RWPE1 (cell line): ENCODE measurements at regions not wholly inside any gene's neighbourhood (a gene's known extent, or its start where the extent isn't known, plus 50 kb on each side); places are given as distances from the start of the nearest gene placed in this dataset.

Experiments used
- CTCF ChIA-PET: fragments of 350-600 bp; sonication (Branson Sonifier 250); formaldehyde crosslinking; extraction: SDS; loops from one replicate; lab custom pipeline; 2021; lab: Yijun Ruan, JAX
- POLR2A ChIA-PET: fragments of 400-600 bp; formaldehyde crosslinking; extraction: SDS; loops from one replicate; lab custom pipeline; 2020; ENCODE audit warnings: antibody characterized with exemption; ENCODE audit not compliant: low non-redundant PET; lab: Yijun Ruan, JAX
- DNase-seq: peaks from one replicate; pipeline ENCODE4 v3.0.0; 2012; ENCODE audit warnings: low spot score
- H3K27ac ChIP-seq: fragments of 450-650 bp; 2 replicates; pipeline ENCODE4 v1.5.1; 2017
- TF ChIP-seq, protein P1 (sequence below): fragments of 450-650 bp; conservative IDR thresholded peaks from 2 replicates; pipeline ENCODE4 v1.5.1; 2017; ENCODE audit warnings: low read depth, mild to moderate bottlenecking

DNA sequence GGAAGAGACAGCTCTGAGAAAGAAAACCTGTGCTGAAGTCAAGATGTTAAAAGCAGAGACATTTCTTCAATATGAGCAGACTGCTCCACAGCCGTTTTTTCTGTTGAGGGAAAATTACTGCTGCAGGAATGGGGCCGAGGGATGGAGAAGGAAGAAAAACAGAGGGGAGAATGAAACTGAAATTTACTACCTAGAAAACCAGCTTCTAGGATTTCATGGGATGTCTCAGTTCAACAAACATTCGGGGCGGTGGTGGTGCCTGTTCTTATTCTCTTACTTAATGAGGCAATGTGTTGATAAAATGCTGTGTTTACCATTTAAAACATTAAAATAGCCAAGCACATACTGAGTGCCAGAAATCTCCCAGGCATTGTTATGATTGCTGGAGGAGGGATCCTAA, 557.1 kb upstream of the MEX3C start:
- no peak overlapping the region for H3K27ac ChIP-seq
- TF ChIP-seq, protein P1, sequence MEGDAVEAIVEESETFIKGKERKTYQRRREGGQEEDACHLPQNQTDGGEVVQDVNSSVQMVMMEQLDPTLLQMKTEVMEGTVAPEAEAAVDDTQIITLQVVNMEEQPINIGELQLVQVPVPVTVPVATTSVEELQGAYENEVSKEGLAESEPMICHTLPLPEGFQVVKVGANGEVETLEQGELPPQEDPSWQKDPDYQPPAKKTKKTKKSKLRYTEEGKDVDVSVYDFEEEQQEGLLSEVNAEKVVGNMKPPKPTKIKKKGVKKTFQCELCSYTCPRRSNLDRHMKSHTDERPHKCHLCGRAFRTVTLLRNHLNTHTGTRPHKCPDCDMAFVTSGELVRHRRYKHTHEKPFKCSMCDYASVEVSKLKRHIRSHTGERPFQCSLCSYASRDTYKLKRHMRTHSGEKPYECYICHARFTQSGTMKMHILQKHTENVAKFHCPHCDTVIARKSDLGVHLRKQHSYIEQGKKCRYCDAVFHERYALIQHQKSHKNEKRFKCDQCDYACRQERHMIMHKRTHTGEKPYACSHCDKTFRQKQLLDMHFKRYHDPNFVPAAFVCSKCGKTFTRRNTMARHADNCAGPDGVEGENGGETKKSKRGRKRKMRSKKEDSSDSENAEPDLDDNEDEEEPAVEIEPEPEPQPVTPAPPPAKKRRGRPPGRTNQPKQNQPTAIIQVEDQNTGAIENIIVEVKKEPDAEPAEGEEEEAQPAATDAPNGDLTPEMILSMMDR: no peak
- CTCF ChIA-PET: no interaction called here
- POLR2A ChIA-PET: no interaction called here
- no peak for DNase-seq

DNA sequence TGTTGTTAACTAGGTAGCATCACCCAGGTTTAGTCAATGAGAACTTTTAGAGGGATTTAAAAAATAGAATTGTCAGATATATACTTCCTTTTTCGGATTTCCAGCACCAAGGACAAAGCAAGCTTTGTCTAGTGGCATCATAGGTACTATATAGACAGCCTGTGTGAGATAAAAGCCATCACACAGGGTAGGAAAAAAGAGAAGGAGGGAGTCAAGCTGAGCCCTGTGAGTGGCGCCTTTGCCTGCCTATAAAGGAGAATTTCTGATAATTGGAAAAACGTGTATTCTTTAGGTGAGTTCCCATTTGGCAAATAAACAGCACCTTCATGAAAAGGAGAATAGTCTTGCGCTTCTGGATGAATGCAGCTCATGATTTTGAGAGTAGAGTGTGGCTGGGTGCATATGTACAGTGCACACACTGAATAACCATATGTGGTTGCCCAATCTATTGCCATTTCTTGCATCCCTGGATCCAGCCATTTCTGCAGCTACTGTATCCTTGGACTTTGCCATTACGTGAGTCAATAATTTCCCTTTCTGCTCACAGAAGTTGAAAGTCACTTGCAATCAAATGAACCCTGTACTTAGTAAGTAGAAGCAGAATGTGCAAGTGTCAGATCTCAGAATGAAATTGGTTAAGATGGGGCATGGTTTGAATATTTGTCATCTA, 559.9 kb upstream of the MEX3C start:
- POLR2A ChIA-PET: no interaction called here
- TF ChIP-seq, protein P1: no peak
- no peak for DNase-seq
- H3K27ac ChIP-seq: no peak overlapping the region
- CTCF ChIA-PET: no interaction called here

GRCh38 chr18:51762373-51762772, 564.9 kb upstream of the MEX3C start:
- no peak for DNase-seq
- H3K27ac ChIP-seq: no peak overlapping the region
- TF ChIP-seq, protein P1: no peak
- ChIA-PET CTCF (no interaction called here), POLR2A (no interaction called here)

- DNase-seq: no peak
- CTCF ChIA-PET: no interaction called here
- TF ChIP-seq, protein P1: no peak
- POLR2A ChIA-PET: no interaction called here
- no peak overlapping the region for H3K27ac ChIP-seq
These were observed 568.3 kb upstream of the MEX3C start for GRCh38 chr18:51765606-51766360.

DNA sequence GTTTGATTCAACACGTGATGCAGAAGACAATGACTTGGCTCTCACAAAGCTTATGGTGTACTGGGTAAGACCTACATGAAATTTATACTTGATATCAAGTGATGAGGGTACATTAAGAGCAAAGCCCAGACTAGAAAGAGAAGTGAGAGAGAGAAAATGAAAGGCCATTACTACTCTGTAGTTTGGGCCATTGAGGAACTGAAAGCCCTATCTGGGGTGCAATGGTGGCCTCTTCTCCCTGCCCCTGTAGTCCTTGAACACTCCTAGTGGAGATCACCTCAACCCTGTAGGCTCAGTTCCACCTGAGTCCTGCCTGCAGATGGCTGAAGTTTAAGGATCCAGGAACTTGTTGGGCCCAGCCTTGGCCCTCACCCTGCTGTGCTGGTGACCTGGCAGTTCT, 569.8 kb upstream of the MEX3C start:
- POLR2A ChIA-PET: no interaction called here
- DNase-seq: no peak
- CTCF ChIA-PET: no interaction called here
- TF ChIP-seq, protein P1: no peak
- no peak overlapping the region for H3K27ac ChIP-seq

GRCh38 chr18:51778115-51778514, 561.9 kb upstream of the DCC start:
- no peak for DNase-seq
- TF ChIP-seq, protein P1: no peak
- POLR2A ChIA-PET: no interaction called here
- CTCF ChIA-PET: no interaction called here
- no peak overlapping the region for H3K27ac ChIP-seq
